ENCODE measurements at regions not wholly inside any gene's neighbourhood (a gene's known extent, or its start where the extent isn't known, plus 50 kb on each side); places are given as distances from the start of the nearest gene placed in this dataset.
"Not testable (repeated sequence)": the region's sequence is repeated elsewhere in the genome, so short reads cannot be mapped to it uniquely, and the experiment has no call there.

DNA sequence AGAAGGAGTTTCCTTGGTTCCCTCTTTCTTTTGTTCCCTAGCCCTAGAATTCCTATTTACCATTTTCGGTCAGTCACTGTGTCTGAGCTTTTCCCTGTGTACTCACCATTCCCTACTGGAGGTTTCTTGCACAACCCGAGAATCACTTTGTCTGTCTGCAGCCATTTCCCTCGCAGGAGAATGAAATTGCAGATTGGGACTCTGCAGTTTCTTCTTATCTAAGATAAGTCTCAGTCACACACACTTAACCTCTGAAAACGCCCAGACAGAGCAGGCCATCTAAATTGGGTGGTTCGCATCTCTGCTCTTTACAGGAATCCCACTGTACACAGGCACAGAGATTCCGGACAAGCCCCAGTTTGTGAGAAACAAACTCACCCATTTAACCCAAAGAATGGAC lies 58.6 kb upstream of the CNTNAP2 start:
- Mint-ChIP-seq H3K9me3 (no peaks in the 10 kb centered on the region), H3K4me1 (no peaks in the 10 kb centered on the region), H3K36me3 (ENCODE audit: low read depth) (no peaks in the 10 kb centered on the region), H3K4me3 (no peak overlapping the region), H3K27ac (no peak overlapping the region), H3K27me3 (ENCODE audit: low read depth, poor library complexity) (peaks cover 6% of the 10 kb centered on the region)
- no peak for TF ChIP-seq CTCF (IDR thresholded peaks at IDR 0.05)
- no peak for DNase-seq

- no peak overlapping the region for H3K4me3 Mint-ChIP-seq
- no peaks in the 10 kb centered on the region for H3K4me1 Mint-ChIP-seq
- no peak for TF ChIP-seq CTCF (IDR thresholded peaks at IDR 0.05)
- no peaks in the 10 kb centered on the region for H3K36me3 Mint-ChIP-seq (ENCODE audit: low read depth)
- H3K9me3 Mint-ChIP-seq = no peaks in the 10 kb centered on the region
- DNase-seq = no peak
- no peak overlapping the region for H3K27ac Mint-ChIP-seq
- H3K27me3 Mint-ChIP-seq (ENCODE audit: low read depth, poor library complexity) = peaks cover 10% of the 10 kb centered on the region
These were observed 61.7 kb upstream of the CNTNAP2 start for GRCh38 chr7:146054909-146055308.

DNA sequence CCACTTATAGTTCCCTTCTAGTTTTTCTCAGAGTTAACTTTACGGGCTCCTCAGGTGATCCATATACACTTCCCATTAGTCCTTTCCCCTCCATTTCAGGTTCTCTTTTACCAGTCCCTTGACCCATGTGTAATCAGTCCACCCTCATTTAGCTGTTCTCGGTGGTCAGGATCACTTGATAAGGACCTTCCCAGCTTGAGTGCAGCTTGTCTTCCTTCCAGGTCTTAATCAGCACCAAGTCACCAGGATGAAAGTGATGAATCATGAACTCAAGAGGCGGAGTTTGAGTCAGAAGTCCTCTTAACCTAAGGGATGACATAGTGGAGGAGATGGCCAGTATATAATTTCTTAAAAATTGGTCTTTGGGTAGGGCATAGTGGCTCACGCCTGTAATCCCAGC lies 63.1 kb upstream of the CNTNAP2 start:
- Mint-ChIP-seq H3K9me3 (no peaks in the 10 kb centered on the region), H3K36me3 (ENCODE audit: low read depth) (no peaks in the 10 kb centered on the region), H3K4me3 (no peak overlapping the region), H3K27me3 (ENCODE audit: low read depth, poor library complexity) (peaks cover 10% of the 10 kb centered on the region), H3K27ac (no peak overlapping the region), H3K4me1 (no peaks in the 10 kb centered on the region)
- DNase-seq = no peak
- no peak for TF ChIP-seq CTCF (IDR thresholded peaks at IDR 0.05)

DNA sequence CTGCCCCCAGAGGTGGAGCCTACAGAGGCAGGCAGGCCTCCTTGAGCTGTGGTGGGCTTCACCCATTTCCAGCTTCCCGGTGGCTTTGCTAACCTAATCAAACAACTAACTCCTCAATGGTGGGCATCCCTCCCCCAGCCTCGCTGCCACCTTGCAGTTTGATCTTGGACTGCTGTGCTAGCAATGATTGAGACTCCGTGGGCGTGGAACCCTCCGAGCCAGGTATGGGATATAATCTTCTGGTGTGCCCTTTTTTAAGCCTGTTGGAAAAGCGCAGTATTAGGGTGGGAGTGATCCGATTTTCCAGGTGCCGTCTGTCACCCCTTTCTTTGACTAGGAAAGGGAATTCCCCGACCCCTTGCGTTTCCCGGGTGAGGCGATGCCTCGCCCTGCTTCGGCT lies 73.3 kb upstream of the CNTNAP2 start:
- not testable (repeated sequence) for DNase-seq; H3K4me3 Mint-ChIP-seq; H3K9me3 Mint-ChIP-seq; H3K27ac Mint-ChIP-seq; H3K36me3 Mint-ChIP-seq (ENCODE audit: low read depth); H3K27me3 Mint-ChIP-seq (ENCODE audit: low read depth, poor library complexity); H3K4me1 Mint-ChIP-seq

- H3K27ac Mint-ChIP-seq = no peak overlapping the region
- H3K9me3 Mint-ChIP-seq = no peaks in the 10 kb centered on the region
- H3K36me3 Mint-ChIP-seq (ENCODE audit: low read depth) = no peaks in the 10 kb centered on the region
- no peak for TF ChIP-seq CTCF (IDR thresholded peaks at IDR 0.05)
- no peaks in the 10 kb centered on the region for H3K4me1 Mint-ChIP-seq
- DNase-seq = no peak
- H3K4me3 Mint-ChIP-seq = no peak overlapping the region
- H3K27me3 Mint-ChIP-seq (ENCODE audit: low read depth, poor library complexity) = peaks cover 4% of the 10 kb centered on the region
These were observed 88.3 kb upstream of the CNTNAP2 start for GRCh38 chr7:146028251-146028750.

GRCh38 chr7:146027243-146027642 lies 89.4 kb upstream of the CNTNAP2 start:
- no peaks in the 10 kb centered on the region for H3K36me3 Mint-ChIP-seq (ENCODE audit: low read depth)
- no peak for TF ChIP-seq CTCF (IDR thresholded peaks at IDR 0.05)
- no peak overlapping the region for H3K27ac Mint-ChIP-seq
- H3K4me3 Mint-ChIP-seq = no peak overlapping the region
- H3K9me3 Mint-ChIP-seq = no peaks in the 10 kb centered on the region
- DNase-seq = no peak
- peaks cover 4% of the 10 kb centered on the region for H3K27me3 Mint-ChIP-seq (ENCODE audit: low read depth, poor library complexity)
- no peaks in the 10 kb centered on the region for H3K4me1 Mint-ChIP-seq

Data from nephron progenitor cell (in vitro differentiated cells).